ENCODE measurements at regions not wholly inside any gene's neighbourhood (a gene's known extent, or its start where the extent isn't known, plus 50 kb on each side); places are given as distances from the start of the nearest gene placed in this dataset.

- DNase-seq (ENCODE audit: low read depth), result no peak
- TF ChIP-seq CTCF (conservative IDR thresholded peaks at IDR 0.05; ENCODE audit: low read depth, low read length), result no peak
- H3K4me3 ChIP-seq (ENCODE audit: low read depth, low read length), result no peak overlapping the region
Measured at GRCh38 chr2:111638274-111638877, 245.6 kb downstream of the ANAPC1 start.

DNA sequence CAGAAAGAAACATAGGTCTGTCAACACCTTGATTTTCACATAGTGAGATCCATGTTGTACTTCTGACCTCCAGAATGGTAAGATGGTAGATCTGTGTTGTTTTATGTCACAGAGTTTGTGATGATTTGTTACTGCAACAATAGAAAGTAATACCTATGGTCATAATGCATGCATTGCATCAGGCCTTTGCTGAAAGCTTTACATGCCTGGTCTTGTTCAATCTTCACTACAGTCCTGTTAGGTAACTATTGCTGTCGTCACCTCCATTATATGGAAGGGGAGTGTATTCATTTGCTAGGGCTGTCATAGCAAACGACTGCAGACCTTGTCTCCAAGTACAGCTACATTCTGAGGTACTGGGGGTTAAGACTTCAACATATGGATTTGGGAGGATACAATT lies 243.5 kb downstream of the ANAPC1 start:
- no peak for DNase-seq (ENCODE audit: low read depth)

GRCh38 chr2:111642586-111643327 lies 241.2 kb downstream of the ANAPC1 start:
- DNase-seq (ENCODE audit: low read depth), result no peak
- no peak for TF ChIP-seq CTCF (conservative IDR thresholded peaks at IDR 0.05; ENCODE audit: low read depth, low read length)
- no peak overlapping the region for H3K4me3 ChIP-seq (ENCODE audit: low read depth, low read length)

More for the DNA sequence above, 243.5 kb downstream of the ANAPC1 start:
- no peak for TF ChIP-seq CTCF (conservative IDR thresholded peaks at IDR 0.05; ENCODE audit: low read depth, low read length)
- H3K4me3 ChIP-seq (ENCODE audit: low read depth, low read length), result no peak overlapping the region

DNA sequence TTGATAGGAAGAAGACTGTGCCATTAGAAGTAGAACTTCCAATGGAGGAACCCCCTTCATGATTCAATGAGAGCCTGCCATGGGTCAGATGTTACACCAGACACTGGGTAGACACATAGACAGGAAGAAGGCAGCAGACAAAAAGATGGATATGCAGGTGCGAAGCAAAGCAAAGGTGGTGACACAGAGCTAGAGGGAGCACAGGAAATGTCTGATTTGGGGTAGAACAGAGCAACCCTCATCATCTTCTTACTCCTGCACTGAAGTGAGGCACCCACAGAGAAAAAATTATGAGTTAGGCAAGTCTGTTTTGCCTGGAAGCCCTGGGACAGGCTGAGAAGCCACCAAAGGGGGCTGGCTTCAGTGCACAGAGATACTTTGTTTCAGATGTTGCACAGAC lies 240.2 kb downstream of the ANAPC1 start:
- TF ChIP-seq CTCF (conservative IDR thresholded peaks at IDR 0.05; ENCODE audit: low read depth, low read length), result no peak
- H3K4me3 ChIP-seq (ENCODE audit: low read depth, low read length), result no peak overlapping the region
- no peak for DNase-seq (ENCODE audit: low read depth)

DNA sequence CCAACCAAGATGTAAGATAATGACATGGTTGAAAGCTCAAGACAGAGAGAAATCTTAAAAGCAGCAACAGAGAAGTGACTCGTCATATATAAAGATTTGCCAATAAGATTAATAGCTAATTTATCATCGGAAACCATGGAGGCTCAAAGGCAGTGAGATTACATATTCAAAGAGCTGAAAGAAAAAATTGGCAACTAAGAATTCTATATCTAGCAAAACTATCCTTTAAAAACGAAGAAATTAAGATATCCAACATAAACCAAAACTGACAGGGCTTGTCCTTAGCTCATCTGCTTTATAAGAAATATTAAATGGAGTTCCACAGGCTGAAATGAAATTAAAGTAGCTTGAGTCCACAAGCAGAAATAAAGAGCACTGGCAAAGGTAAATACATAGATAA lies 236.6 kb downstream of the ANAPC1 start:
- no peak for DNase-seq (ENCODE audit: low read depth)
- no peak overlapping the region for H3K4me3 ChIP-seq (ENCODE audit: low read depth, low read length)
- no peak for TF ChIP-seq CTCF (conservative IDR thresholded peaks at IDR 0.05; ENCODE audit: low read depth, low read length)

DNA sequence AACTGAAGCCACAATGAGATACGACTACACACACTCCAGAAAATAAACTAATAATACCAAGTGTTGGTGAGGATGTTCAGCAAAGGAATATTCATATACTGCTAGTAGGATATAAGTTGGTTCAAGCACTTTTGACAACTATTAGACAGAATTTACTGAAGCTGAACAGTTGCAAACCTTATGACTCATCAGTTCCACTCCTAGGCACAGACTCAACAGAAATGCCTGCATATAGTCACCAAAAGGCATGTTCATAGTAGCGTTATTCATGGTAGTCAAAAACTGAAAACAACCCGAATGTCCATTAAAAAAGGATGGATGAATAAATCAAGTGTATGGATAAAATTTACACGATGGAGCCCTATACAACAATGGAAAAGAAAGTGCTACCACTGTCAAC lies 232.0 kb downstream of the ANAPC1 start:
- TF ChIP-seq CTCF (conservative IDR thresholded peaks at IDR 0.05; ENCODE audit: low read depth, low read length), result no peak
- H3K4me3 ChIP-seq (ENCODE audit: low read depth, low read length), result no peak overlapping the region
- DNase-seq (ENCODE audit: low read depth), result no peak

- no peak for DNase-seq (ENCODE audit: low read depth)
- TF ChIP-seq CTCF (conservative IDR thresholded peaks at IDR 0.05; ENCODE audit: low read depth, low read length), result no peak
- no peak overlapping the region for H3K4me3 ChIP-seq (ENCODE audit: low read depth, low read length)
Measured at GRCh38 chr2:111652681-111653080, 231.3 kb downstream of the ANAPC1 start.

Data from choroid plexus epithelial cell (primary cell).